GM12878 (cell line): ENCODE measurements at regions not wholly inside any gene's neighbourhood (a gene's known extent, or its start where the extent isn't known, plus 50 kb on each side); places are given as distances from the start of the nearest gene placed in this dataset.

Experiments
- ATAC-seq: fragments of 200-7000 bp; cut with Tn5 transposase; 3 replicates; pipeline ENCODE4 v1.9.1; 2020; ENCODE audit warnings: mild to moderate bottlenecking, moderate library complexity
- BruUV-seq: library from RNA; stranded (reverse); fragments of 400-500 nt; replicated peaks from 2 replicates; lab custom pipeline; 2021; lab: Mats Ljungman, UMichigan
- CTCF ChIA-PET: fragments of 300-600 bp; sonication (Branson Sonifier 250); formaldehyde crosslinking; extraction: SDS; loops from one replicate; lab custom pipeline; 2021; ENCODE audit warnings: inconsistent platforms; lab: Yijun Ruan, JAX
- POLR2A ChIA-PET: fragments of 350-600 bp; formaldehyde crosslinking; extraction: SDS; loops from one replicate; lab custom pipeline; 2021; ENCODE audit warnings: inconsistent platforms; lab: Charles Lee
- RAD21 ChIA-PET: fragments of 300-600 bp; sonication (Branson Sonifier 250); formaldehyde crosslinking; loops from one replicate; lab custom pipeline; 2023; ENCODE audit warnings: antibody characterized with exemption; ENCODE audit not compliant: unreplicated experiment; lab: Charles Lee
- SMC1A ChIA-PET: fragments of 300-600 bp; sonication (Branson Sonifier 250); formaldehyde crosslinking; loops from one replicate; lab custom pipeline; 2023; ENCODE audit not compliant: unreplicated experiment, uncharacterized antibody; lab: Charles Lee
- DNase-seq: peaks from one replicate; pipeline ENCODE4 v3.0.0-alpha.2; 2011; ENCODE audit warnings: low read depth, low spot score
- FAIRE-seq: peaks from 3 replicates; lab custom pipeline; 2011; peaks lifted over from hg19 to GRCh38; lab: Jason Lieb, UNC
- H2AFZ ChIP-seq: 2 replicates; pipeline ENCODE4 v1.6.0; 2011; ENCODE audit warnings: low read depth, low read length, control low read depth; ENCODE audit not compliant: control insufficient read depth
- H3K27ac ChIP-seq: 2 replicates; pipeline ENCODE4 v1.5.1; 2011; ENCODE audit warnings: control low read depth; ENCODE audit not compliant: control insufficient read depth, insufficient read depth
- H3K27me3 ChIP-seq, 2 experiments: replicated peaks in 1 of 2; 2 replicates each; pipeline versions ENCODE4 v1.6.0 to v1.6.1; 2011; ENCODE audit warnings: low read length in 1 of 2; ENCODE audit not compliant: control insufficient read depth in 2 of 2, insufficient read depth in 2 of 2
- H3K36me3 ChIP-seq, 2 experiments: 2 replicates each; pipeline ENCODE4 v1.5.1; 2011; ENCODE audit warnings: low read length in 1 of 2; ENCODE audit not compliant: control insufficient read depth in 2 of 2, insufficient read depth in 2 of 2
- H3K4me1 ChIP-seq: 2 replicates; pipeline ENCODE4 v1.6.1; 2011; ENCODE audit warnings: mild to moderate bottlenecking, low read length, moderate library complexity, mixed read lengths; ENCODE audit not compliant: control insufficient read depth, insufficient read depth
- H3K4me2 ChIP-seq: 2 replicates; pipeline ENCODE4 v1.6.0; 2011; ENCODE audit warnings: control low read depth; ENCODE audit not compliant: control insufficient read depth, insufficient read depth
- H3K4me3 ChIP-seq: fragments of 200-600 bp; sonication (generic); 2 replicates; pipeline ENCODE4 v1.5.1; 2016
- H3K79me2 ChIP-seq: 2 replicates; pipeline ENCODE4 v1.6.0; 2011; ENCODE audit warnings: low read length; ENCODE audit not compliant: control insufficient read depth, insufficient read depth
- H3K9ac ChIP-seq: 2 replicates; pipeline ENCODE4 v1.8.0; 2011; ENCODE audit warnings: low read length, control low read depth, mixed read lengths; ENCODE audit not compliant: control insufficient read depth, insufficient read depth
- H3K9me3 ChIP-seq: replicated peaks from 3 replicates; pipeline ENCODE4 v1.5.1; 2011; ENCODE audit warnings: mild to moderate bottlenecking, low read length; ENCODE audit not compliant: control insufficient read depth, insufficient read depth
- H4K20me1 ChIP-seq: 2 replicates; pipeline ENCODE4 v1.6.0; 2011; ENCODE audit not compliant: control insufficient read depth, insufficient read depth
- BACH1 ChIP-seq: fragments of 450-650 bp; IDR thresholded peaks from 2 replicates; pipeline ENCODE4 v1.6.1; 2017; ENCODE audit warnings: mild to moderate bottlenecking, borderline replicate concordance
- BMI1 ChIP-seq: fragments of 450-650 bp; IDR thresholded peaks from 2 replicates; pipeline ENCODE4 v1.6.1; 2016; ENCODE audit warnings: mild to moderate bottlenecking, moderate library complexity, borderline replicate concordance
- HDGF ChIP-seq: fragments of 450-650 bp; IDR thresholded peaks from 2 replicates; pipeline ENCODE4 v1.6.1; 2016; ENCODE audit warnings: antibody characterized with exemption
- KAT2A ChIP-seq: conservative IDR thresholded peaks from 2 replicates; pipeline ENCODE4 v1.6.1; 2011; ENCODE audit warnings: low read depth, low read length; ENCODE audit not compliant: control insufficient read depth
- MLLT1 ChIP-seq: fragments of 450-650 bp; IDR thresholded peaks from 2 replicates; pipeline ENCODE4 v1.6.1; 2016; ENCODE audit warnings: mild to moderate bottlenecking
- NFYB ChIP-seq: IDR thresholded peaks from 2 replicates; pipeline ENCODE4 v1.6.1; 2011; ENCODE audit warnings: low read depth, mild to moderate bottlenecking, low read length, improper control_type of control experiment, moderate library complexity; ENCODE audit not compliant: insufficient read depth
- NR2F1 ChIP-seq: fragments of 450-650 bp; conservative IDR thresholded peaks from 2 replicates; pipeline ENCODE4 v1.6.1; 2017; ENCODE audit warnings: mild to moderate bottlenecking
- RELA ChIP-seq: fragments of 450-650 bp; IDR thresholded peaks from 2 replicates; pipeline ENCODE4 v1.8.0; 2014; ENCODE audit warnings: borderline replicate concordance; ENCODE audit not compliant: partially characterized antibody
- RUNX3 ChIP-seq: IDR thresholded peaks from 2 replicates; pipeline ENCODE4 v1.6.1; 2012; ENCODE audit warnings: low read length, inconsistent platforms
- SMC3 ChIP-seq: IDR thresholded peaks from 2 replicates; pipeline ENCODE4 v1.6.1; 2011; ENCODE audit warnings: low read length, improper control_type of control experiment, borderline replicate concordance
- SREBF1 ChIP-seq: IDR thresholded peaks from 2 replicates; pipeline ENCODE4 v1.6.1; 2012; ENCODE audit warnings: mild to moderate bottlenecking, low read length
- WGBS: methylation state at CpG from one replicate; pipeline ENCODE4 v1.1.6; 2016; ENCODE audit warnings: low lambda C conversion rate; ENCODE audit not compliant: insufficient replicate concordance, insufficient coverage; ENCODE audit errors: missing lambda C conversion rate; 5-methylcytosine and 5-hydroxymethylcytosine counted together
- in situ Hi-C: fragments of 300-500 bp; cut with MboI; formaldehyde crosslinking; loops from 9 replicates; pipeline ENCODE4 v1.14.3; 2018; ENCODE audit warnings: mixed read lengths
- intact Hi-C: fragments of 100-400 bp; cut with micrococcal nuclease; formaldehyde crosslinking; loops from one replicate; pipeline ENCODE4 v1.14.2; 2022; ENCODE audit not compliant: unreplicated experiment
- TF ChIP-seq, protein P1 (sequence below): IDR thresholded peaks from 2 replicates; pipeline ENCODE4 v1.6.1; 2012; ENCODE audit warnings: mild to moderate bottlenecking, low read depth, low read length

GRCh38 chr9:26054600-26055520 lies 376.6 kb upstream of the TUSC1 start:
- Histone ChIP-seq H3K27ac (no peak overlapping the region), H4K20me1 (no peaks in the 10 kb centered on the region), H3K9ac (no peak overlapping the region), H2AFZ (no peak overlapping the region), H3K79me2 (no peaks in the 10 kb centered on the region), H3K4me1 (no peaks in the 10 kb centered on the region), H3K36me3 (no peaks in the 10 kb centered on the region), H3K4me3 (no peak overlapping the region), H3K9me3 (no peaks in the 10 kb centered on the region), H3K27me3 (no peaks in the 10 kb centered on the region), H3K4me2 (no peak overlapping the region)
- in situ Hi-C loops: no loop called here
- no peak for TF ChIP-seq BMI1
- TF ChIP-seq HDGF: no peak
- TF ChIP-seq BACH1: no peak
- intact Hi-C loops: no loop called here
- FAIRE-seq (no peak), ATAC-seq (no peak), DNase-seq (no peak)
- no TSS peak for BruUV-seq
- 7% methylated on average over 3 of the region's 4 CpGs for WGBS
- CTCF ChIA-PET: no interaction called here
- RAD21 ChIA-PET: no interaction called here
- POLR2A ChIA-PET: no interaction called here
- SMC1A ChIA-PET: interaction anchor here (0.7 kb wide), 1 partner anchor 13 kb away, joined by 3 read pairs; no protein-coding TSS in a partner anchor

- H3K4me1 ChIP-seq: no peaks in the 10 kb centered on the region
- no peaks in the 10 kb centered on the region for H3K9me3 ChIP-seq
- in situ Hi-C loops: no loop called here
- H3K9ac ChIP-seq: no peak overlapping the region
- ChIA-PET SMC1A (no interaction called here), RAD21 (no interaction called here), POLR2A (no interaction called here), CTCF (no interaction called here)
- H4K20me1 ChIP-seq: no peaks in the 10 kb centered on the region
- H3K4me2 ChIP-seq: no peak overlapping the region
- H3K27ac ChIP-seq: no peak overlapping the region
- H3K27me3 ChIP-seq: no peaks in the 10 kb centered on the region
- ATAC-seq (no peak), DNase-seq (no peak), FAIRE-seq (no peak)
- intact Hi-C loops: no loop called here
- H3K79me2 ChIP-seq: no peaks in the 10 kb centered on the region
- 10% methylated on average over 3 of the region's 3 CpGs for WGBS
- no peak overlapping the region for H3K4me3 ChIP-seq
- no TSS peak for BruUV-seq
- no peak overlapping the region for H2AFZ ChIP-seq
- no peaks in the 10 kb centered on the region for H3K36me3 ChIP-seq
- TF ChIP-seq KAT2A (no peak), MLLT1 (no peak), NR2F1 (no peak), SREBF1 (no peak), RUNX3 (no peak), SMC3 (no peak), RELA (no peak), NFYB (no peak)
- TF ChIP-seq, protein P1, sequence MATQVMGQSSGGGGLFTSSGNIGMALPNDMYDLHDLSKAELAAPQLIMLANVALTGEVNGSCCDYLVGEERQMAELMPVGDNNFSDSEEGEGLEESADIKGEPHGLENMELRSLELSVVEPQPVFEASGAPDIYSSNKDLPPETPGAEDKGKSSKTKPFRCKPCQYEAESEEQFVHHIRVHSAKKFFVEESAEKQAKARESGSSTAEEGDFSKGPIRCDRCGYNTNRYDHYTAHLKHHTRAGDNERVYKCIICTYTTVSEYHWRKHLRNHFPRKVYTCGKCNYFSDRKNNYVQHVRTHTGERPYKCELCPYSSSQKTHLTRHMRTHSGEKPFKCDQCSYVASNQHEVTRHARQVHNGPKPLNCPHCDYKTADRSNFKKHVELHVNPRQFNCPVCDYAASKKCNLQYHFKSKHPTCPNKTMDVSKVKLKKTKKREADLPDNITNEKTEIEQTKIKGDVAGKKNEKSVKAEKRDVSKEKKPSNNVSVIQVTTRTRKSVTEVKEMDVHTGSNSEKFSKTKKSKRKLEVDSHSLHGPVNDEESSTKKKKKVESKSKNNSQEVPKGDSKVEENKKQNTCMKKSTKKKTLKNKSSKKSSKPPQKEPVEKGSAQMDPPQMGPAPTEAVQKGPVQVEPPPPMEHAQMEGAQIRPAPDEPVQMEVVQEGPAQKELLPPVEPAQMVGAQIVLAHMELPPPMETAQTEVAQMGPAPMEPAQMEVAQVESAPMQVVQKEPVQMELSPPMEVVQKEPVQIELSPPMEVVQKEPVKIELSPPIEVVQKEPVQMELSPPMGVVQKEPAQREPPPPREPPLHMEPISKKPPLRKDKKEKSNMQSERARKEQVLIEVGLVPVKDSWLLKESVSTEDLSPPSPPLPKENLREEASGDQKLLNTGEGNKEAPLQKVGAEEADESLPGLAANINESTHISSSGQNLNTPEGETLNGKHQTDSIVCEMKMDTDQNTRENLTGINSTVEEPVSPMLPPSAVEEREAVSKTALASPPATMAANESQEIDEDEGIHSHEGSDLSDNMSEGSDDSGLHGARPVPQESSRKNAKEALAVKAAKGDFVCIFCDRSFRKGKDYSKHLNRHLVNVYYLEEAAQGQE: no peak
Observed at GRCh38 chr9:26053954-26054353, 375.7 kb upstream of the TUSC1 start.
